ENCODE measurements at regions not wholly inside any gene's neighbourhood (a gene's known extent, or its start where the extent isn't known, plus 50 kb on each side); places are given as distances from the start of the nearest gene placed in this dataset.

GRCh38 chr13:69324090-69324886 lies 783.3 kb upstream of the ATXN8OS start (continued):
- TF ChIP-seq MYC (IDR thresholded peaks at IDR 0.05; ENCODE audit: low read depth, low read length) = no peak
- TF ChIP-seq MYC (CRISPR knock-in tag; IDR thresholded peaks at IDR 0.05; ENCODE audit: borderline replicate concordance, low read depth) = no peak
- TF ChIP-seq NCOA2 (IDR thresholded peaks at IDR 0.05; ENCODE audit: partially characterized antibody in 2 of 2) = no peak
- TF ChIP-seq MLX (CRISPR knock-in tag; conservative IDR thresholded peaks at IDR 0.05) = no peak
- no peak for TF ChIP-seq GMEB1 (CRISPR knock-in tag; IDR thresholded peaks at IDR 0.05)
- TF ChIP-seq ZNF316 (IDR thresholded peaks at IDR 0.05) = peak; percentile 75
- no peak for TF ChIP-seq SRSF9 (IDR thresholded peaks at IDR 0.05; ENCODE audit: borderline replicate concordance, low read depth, low read length)
- no peak for TF ChIP-seq TRIM28 (IDR thresholded peaks at IDR 0.05)
- TF ChIP-seq MTA3 (IDR thresholded peaks at IDR 0.05; ENCODE audit: borderline replicate concordance) = no peak
- TF ChIP-seq MAFF (IDR thresholded peaks at IDR 0.05; ENCODE audit: low read length) = peak; percentile 22; the same call in 1 of the 2 replicates
- no peak for TF ChIP-seq ZNF408 (CRISPR knock-in tag; IDR thresholded peaks at IDR 0.05; ENCODE audit: low read depth)
- no peak for TF ChIP-seq HNRNPLL (IDR thresholded peaks at IDR 0.05; ENCODE audit: low read depth, low read length, poor library complexity, severe bottlenecking)
- TF ChIP-seq ZBTB12 (CRISPR knock-in tag; IDR thresholded peaks at IDR 0.05) = no peak
- TF ChIP-seq YBX1 (IDR thresholded peaks at IDR 0.05) = no peak
- TF ChIP-seq RUNX1 (IDR thresholded peaks at IDR 0.05; ENCODE audit: low read depth) = no peak
- TF ChIP-seq ZNF280A (IDR thresholded peaks at IDR 0.05; ENCODE audit: low read depth, partially characterized antibody) = no peak
- TF ChIP-seq CTCF (IDR thresholded peaks at IDR 0.05 in 2 of 3, conservative IDR thresholded peaks at IDR 0.05 in 1 of 3; ENCODE audit: insufficient read depth in 2 of 3, low read depth in 1 of 3, low read length in 3 of 3) = peak in 1 of 3 experiments; percentile 17; a peak in 2 of 6 replicates
- no peak for TF ChIP-seq ATF1 (CRISPR knock-in tag; IDR thresholded peaks at IDR 0.05)
- peak; percentile 41 for TF ChIP-seq ATF1 (tag; IDR thresholded peaks at IDR 0.05)
- 0 out of 2 replicates have a peak, but pooled peaks have one; percentile 28 for TF ChIP-seq BRCA1 (IDR thresholded peaks at IDR 0.05)
- TF ChIP-seq BRCA1 (CRISPR knock-in tag; IDR thresholded peaks at IDR 0.05) = no peak
- TF ChIP-seq NONO (IDR thresholded peaks at IDR 0.05; ENCODE audit: low read depth in 2 of 2, low read length in 1 of 2) = no peak
- no peak for TF ChIP-seq PURB (CRISPR knock-in tag; IDR thresholded peaks at IDR 0.05; ENCODE audit: low read depth)

Data from K562 (cell line).